KMS-11 (cell line): ENCODE measurements at regions not wholly inside any gene's neighbourhood (a gene's known extent, or its start where the extent isn't known, plus 50 kb on each side); places are given as distances from the start of the nearest gene placed in this dataset.

Experiments
- H2AFZ ChIP-seq: fragments of 200-600 bp; sonication (generic); 2 replicates; pipeline ENCODE4 v1.6.1; 2016; ENCODE audit warnings: antibody characterized with exemption, mixed run types, low read depth
- H3K27ac ChIP-seq: fragments of 200-600 bp; sonication (generic); 2 replicates; pipeline ENCODE4 v1.6.1; 2016; ENCODE audit warnings: mild to moderate bottlenecking, mixed run types
- H3K27me3 ChIP-seq: fragments of 200-600 bp; sonication (generic); 2 replicates; pipeline ENCODE4 v1.6.1; 2017; ENCODE audit warnings: mild to moderate bottlenecking, low read depth, mixed run types, moderate library complexity; ENCODE audit not compliant: insufficient read depth
- H3K36me3 ChIP-seq: fragments of 200-600 bp; sonication (generic); 2 replicates; pipeline ENCODE4 v1.6.1; 2017; ENCODE audit warnings: mild to moderate bottlenecking, mixed run types; ENCODE audit not compliant: insufficient read depth
- H3K4me1 ChIP-seq: fragments of 200-600 bp; sonication (generic); 2 replicates; pipeline ENCODE4 v1.6.1; 2016; ENCODE audit warnings: mild to moderate bottlenecking, low read depth, mixed run types; ENCODE audit not compliant: poor library complexity, severe bottlenecking
- H3K4me2 ChIP-seq: fragments of 200-600 bp; sonication (generic); 2 replicates; pipeline ENCODE4 v1.7.0; 2016; ENCODE audit warnings: mild to moderate bottlenecking, mixed run types
- H3K4me3 ChIP-seq: fragments of 200-600 bp; sonication (generic); IDR thresholded peaks from 2 replicates; pipeline ENCODE4 v1.6.1; 2017; ENCODE audit warnings: low read depth, low read length, mixed read lengths; ENCODE audit not compliant: insufficient read depth
- H3K79me2 ChIP-seq: fragments of 200-600 bp; sonication (generic); 2 replicates; pipeline ENCODE4 v1.6.1; 2016; ENCODE audit warnings: low read depth, mixed run types; ENCODE audit not compliant: insufficient read depth
- H3K9ac ChIP-seq: fragments of 200-600 bp; sonication (generic); 2 replicates; pipeline ENCODE4 v1.6.1; 2016; ENCODE audit warnings: mild to moderate bottlenecking, mixed run types
- H4K20me1 ChIP-seq: fragments of 200-600 bp; sonication (generic); 2 replicates; pipeline ENCODE4 v1.6.1; 2016; ENCODE audit warnings: mild to moderate bottlenecking, mixed run types; ENCODE audit not compliant: insufficient read depth
- CTCF ChIP-seq: fragments of 200-600 bp; sonication (generic); conservative IDR thresholded peaks from 2 replicates; pipeline ENCODE4 v1.6.1; 2017; ENCODE audit warnings: low read depth, mild to moderate bottlenecking, antibody characterized with exemption, low read length, moderate library complexity, mixed read lengths

- Histone ChIP-seq H4K20me1 (no peaks in the 10 kb centered on the region), H3K27ac (no peak overlapping the region)
These were observed 160.8 kb upstream of the SERP2 start for GRCh38 chr13:44212633-44213396.

GRCh38 chr13:44218501-44219240, 155.0 kb upstream of the SERP2 start:
- no peak overlapping the region for H3K4me3 ChIP-seq
- H3K27ac ChIP-seq: no peak overlapping the region

More at GRCh38 chr13:44212633-44213396, 160.8 kb upstream of the SERP2 start:
- no peak overlapping the region for H3K9ac ChIP-seq
- no peaks in the 10 kb centered on the region for H3K27me3 ChIP-seq
- H3K4me3 ChIP-seq: no peak overlapping the region
- no peaks in the 10 kb centered on the region for H3K36me3 ChIP-seq
- no peak overlapping the region for H2AFZ ChIP-seq
- H3K4me2 ChIP-seq: no peak overlapping the region
- no peak for TF ChIP-seq CTCF
- H3K79me2 ChIP-seq: no peaks in the 10 kb centered on the region
- no peaks in the 10 kb centered on the region for H3K4me1 ChIP-seq

GRCh38 chr13:44219577-44220548, 153.8 kb upstream of the SERP2 start:
- Histone ChIP-seq H2AFZ (no peak overlapping the region), H3K4me2 (no peak overlapping the region), H3K9ac (no peak overlapping the region), H3K27ac (no peak overlapping the region), H3K36me3 (no peaks in the 10 kb centered on the region), H3K79me2 (no peaks in the 10 kb centered on the region), H3K27me3 (no peaks in the 10 kb centered on the region), H4K20me1 (no peaks in the 10 kb centered on the region), H3K4me1 (no peaks in the 10 kb centered on the region), H3K4me3 (no peak overlapping the region)
- no peak for TF ChIP-seq CTCF

More at GRCh38 chr13:44218501-44219240, 155.0 kb upstream of the SERP2 start:
- Histone ChIP-seq H3K4me1 (no peaks in the 10 kb centered on the region), H4K20me1 (no peaks in the 10 kb centered on the region), H3K27me3 (no peaks in the 10 kb centered on the region), H2AFZ (no peak overlapping the region), H3K79me2 (no peaks in the 10 kb centered on the region), H3K4me2 (no peak overlapping the region), H3K36me3 (no peaks in the 10 kb centered on the region), H3K9ac (no peak overlapping the region)
- no peak for TF ChIP-seq CTCF

GRCh38 chr13:44220948-44221347, 152.7 kb upstream of the SERP2 start:
- Histone ChIP-seq H4K20me1 (no peaks in the 10 kb centered on the region), H3K9ac (no peak overlapping the region), H3K4me1 (no peaks in the 10 kb centered on the region), H3K27ac (no peak overlapping the region), H3K27me3 (no peaks in the 10 kb centered on the region), H3K4me3 (no peak overlapping the region), H3K36me3 (no peaks in the 10 kb centered on the region), H3K4me2 (no peak overlapping the region), H3K79me2 (no peaks in the 10 kb centered on the region), H2AFZ (no peak overlapping the region)
- TF ChIP-seq CTCF: no peak
